GM21737 (cell line): ENCODE measurements at regions not wholly inside any gene's neighbourhood (a gene's known extent, or its start where the extent isn't known, plus 50 kb on each side); places are given as distances from the start of the nearest gene placed in this dataset.
"Not testable (repeated sequence)": the region's sequence is repeated elsewhere in the genome, so short reads cannot be mapped to it uniquely, and the experiment has no call there.

Experiments used
- ATAC-seq: cut with Tn5 transposase; IDR thresholded peaks from one replicate; pipeline ENCODE4 v1.9.1; 2021; ENCODE audit warnings: mild to moderate bottlenecking, moderate library complexity; ENCODE audit not compliant: unreplicated experiment

- no peak for ATAC-seq
Observed at GRCh38 chr6:130494729-130495128, 128.9 kb downstream of the TMEM200A start.

GRCh38 chr6:130500693-130501092, 134.9 kb downstream of the TMEM200A start:
- no peak for ATAC-seq

GRCh38 chr6:130503146-130503545, 137.3 kb downstream of the TMEM200A start:
- no peak for ATAC-seq

DNA sequence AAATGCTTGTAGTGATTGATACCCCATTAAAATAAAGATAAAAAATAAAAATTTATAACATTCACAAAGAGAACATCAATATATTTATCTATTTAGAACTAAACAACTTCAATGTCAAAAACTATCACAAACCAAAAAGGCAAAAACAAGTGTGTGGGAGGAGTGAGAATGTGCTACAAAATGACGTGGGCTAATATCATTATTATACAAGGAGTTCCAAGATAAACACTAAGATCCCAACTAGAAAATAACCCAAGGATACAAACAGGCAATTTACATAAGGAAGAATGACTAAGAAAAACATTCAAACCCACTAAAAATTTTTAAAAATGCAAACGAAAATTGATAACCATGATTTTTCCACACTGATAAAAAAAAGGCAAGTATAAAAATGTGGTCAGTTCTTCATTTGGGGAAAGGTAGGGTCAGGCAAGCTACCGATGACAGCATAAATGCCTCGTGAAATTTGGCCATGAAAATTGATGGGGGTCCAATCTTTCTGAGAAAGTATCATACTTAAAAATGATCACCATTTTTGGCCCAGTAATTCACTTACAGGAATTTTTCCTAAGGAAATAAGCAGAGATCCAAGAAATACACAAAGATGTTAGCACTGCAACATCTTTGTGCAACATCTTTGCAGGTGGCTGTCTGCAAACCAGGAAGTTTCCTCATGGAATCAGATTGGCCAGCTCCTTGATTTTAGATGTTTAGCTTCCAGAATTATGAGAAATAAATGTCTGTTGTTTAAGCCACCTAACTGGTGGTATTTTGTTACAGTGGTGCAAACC, 140.2 kb downstream of the TMEM200A start:
- no peak for ATAC-seq

GRCh38 chr6:130507005-130507665, 141.3 kb downstream of the TMEM200A start:
- not testable (repeated sequence) for ATAC-seq

- ATAC-seq = no peak
Observed at GRCh38 chr6:130507666-130508028, 141.8 kb downstream of the TMEM200A start.

DNA sequence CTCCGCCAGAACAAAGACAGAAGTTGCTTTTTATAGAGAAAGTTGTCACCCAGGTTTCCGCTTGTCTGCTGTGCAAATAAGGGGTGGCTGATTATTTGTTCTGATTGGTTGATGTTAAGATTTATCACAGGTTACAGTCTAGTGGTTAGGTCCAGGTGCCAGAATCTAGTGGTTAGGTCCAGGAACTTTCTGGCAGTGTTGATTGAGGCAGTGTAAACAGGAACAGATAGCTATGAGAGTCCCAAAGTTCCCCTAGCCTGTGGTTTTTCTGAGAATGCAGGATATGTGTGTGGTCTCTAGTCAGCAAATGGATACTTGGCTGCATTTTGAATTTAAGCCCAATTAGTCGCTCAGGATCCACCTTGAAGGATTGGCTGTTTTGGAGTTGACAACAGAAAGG, 148.0 kb downstream of the TMEM200A start:
- peak; percentile 52 for ATAC-seq

- no peak for ATAC-seq
Observed at GRCh38 chr6:130514712-130515111, 148.9 kb downstream of the TMEM200A start.

- ATAC-seq = no peak
Observed at GRCh38 chr6:130515306-130515705, 149.5 kb downstream of the TMEM200A start.

GRCh38 chr6:130516604-130517003, 150.8 kb downstream of the TMEM200A start:
- no peak for ATAC-seq

DNA sequence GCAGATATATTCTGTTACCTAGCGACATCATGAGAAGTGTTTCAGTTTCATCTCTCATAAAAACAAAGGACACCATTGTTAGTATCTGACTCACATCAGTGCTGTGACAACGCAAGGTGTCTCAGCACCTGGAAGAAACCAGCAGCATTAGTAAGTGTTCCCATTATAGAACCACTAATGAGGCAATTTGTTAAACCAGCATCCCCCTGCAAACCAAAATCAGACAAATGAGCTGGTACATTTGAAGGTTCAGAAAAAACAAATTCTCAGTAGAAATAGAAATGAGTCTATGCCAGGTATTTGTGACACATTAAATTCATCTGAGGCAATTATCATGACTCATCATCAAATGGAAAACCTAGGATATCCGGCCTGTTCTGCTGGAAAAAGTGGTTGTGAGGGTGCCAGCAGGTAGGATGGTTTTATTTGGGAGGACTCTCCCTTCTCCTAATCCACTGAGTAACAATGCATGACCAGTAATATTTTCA, 151.7 kb downstream of the TMEM200A start:
- ATAC-seq = peak; percentile 76

GRCh38 chr6:130518588-130518987, 152.8 kb downstream of the TMEM200A start:
- ATAC-seq = no peak

- ATAC-seq = no peak
Observed at GRCh38 chr6:130520221-130520620, 154.4 kb downstream of the TMEM200A start.

DNA sequence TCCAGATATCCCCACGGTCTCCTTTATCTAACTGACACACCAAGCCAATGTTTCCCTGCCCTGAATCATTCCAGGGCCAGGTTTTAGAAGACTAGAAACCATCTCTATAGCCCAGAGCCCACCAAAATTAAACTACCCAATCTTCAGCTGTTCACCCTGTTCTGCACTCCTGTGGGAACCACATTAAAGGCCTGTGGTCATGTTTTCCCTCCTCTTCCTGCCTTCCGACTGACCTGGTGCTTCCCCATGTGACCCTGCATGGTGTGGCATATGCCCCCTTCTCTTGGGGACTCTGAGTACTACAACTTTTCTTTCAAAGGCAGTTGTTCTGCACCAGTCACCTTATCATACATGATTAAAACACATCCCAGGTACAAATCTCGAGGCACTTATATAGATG, 155.0 kb downstream of the TMEM200A start:
- ATAC-seq = no peak

- no peak for ATAC-seq
Observed at GRCh38 chr6:130524552-130524951, 158.7 kb downstream of the TMEM200A start.

- peak; percentile 64 for ATAC-seq
Observed at GRCh38 chr6:130525408-130525807, 159.6 kb downstream of the TMEM200A start.

DNA sequence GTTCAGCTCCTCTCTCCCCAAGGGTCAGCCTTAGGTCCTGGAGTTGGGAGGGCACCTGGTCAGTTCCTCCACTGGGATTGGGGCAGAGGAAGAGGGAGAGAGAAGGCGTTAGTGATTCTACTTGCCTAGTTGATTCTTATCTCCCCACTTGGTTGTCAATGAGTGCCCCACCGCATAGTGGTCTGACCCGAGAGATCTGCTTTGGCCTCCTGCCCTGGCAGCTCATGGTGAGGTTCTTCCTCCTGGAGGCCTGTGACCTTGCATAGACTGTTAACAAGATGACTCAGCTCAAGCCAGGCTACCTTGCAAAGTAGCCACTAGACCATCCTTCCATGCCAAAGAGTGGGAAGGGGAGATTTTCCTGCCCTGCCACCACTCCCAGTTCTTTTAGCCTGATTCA, 160.6 kb downstream of the TMEM200A start:
- no peak for ATAC-seq

DNA sequence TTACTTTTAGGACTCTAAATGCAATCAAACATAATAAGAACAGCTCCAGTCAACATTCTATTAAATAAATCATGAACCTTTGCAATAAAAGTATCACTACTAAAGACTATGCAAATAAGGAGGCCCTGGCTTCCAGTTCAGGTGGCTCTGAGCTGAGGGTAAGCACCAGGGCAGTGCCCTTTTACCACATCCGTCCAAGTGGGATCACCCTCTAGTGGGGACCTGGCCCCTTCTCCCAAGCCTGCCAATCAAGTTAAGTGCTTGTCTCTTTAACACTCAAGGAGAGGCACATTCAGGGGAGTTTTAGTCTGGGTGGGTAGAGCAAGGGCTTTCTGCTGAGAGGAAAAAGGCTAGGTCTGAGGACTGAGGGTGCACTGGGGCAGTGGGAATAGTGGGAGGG, 161.4 kb downstream of the TMEM200A start:
- no peak for ATAC-seq

- no peak for ATAC-seq
Observed at GRCh38 chr6:130529569-130530149, 163.8 kb downstream of the TMEM200A start.

DNA sequence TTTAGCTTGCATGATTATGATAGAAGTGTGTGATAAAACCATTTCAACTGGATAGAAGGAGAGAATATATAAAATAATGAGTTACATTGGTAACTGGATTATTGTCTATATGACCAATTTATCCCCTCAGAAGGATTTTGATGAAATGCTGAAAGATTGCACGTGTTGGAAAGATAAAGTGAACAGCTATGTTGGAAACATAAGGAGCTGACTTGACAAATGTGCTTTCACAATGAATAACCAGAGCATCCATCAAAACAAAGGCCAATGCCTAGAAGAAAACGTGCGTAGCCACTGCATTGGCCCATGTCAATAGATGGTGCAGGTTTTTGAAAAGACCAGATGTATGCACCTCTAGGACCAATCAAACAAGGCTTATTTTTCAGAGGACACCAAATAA, 168.8 kb downstream of the TMEM200A start:
- no peak for ATAC-seq

- no peak for ATAC-seq
Observed at GRCh38 chr6:130535242-130535641, 169.4 kb downstream of the TMEM200A start.

- ATAC-seq = no peak
Observed at GRCh38 chr6:130537447-130537846, 171.6 kb downstream of the TMEM200A start.
